ENCODE measurements at regions not wholly inside any gene's neighbourhood (a gene's known extent, or its start where the extent isn't known, plus 50 kb on each side); places are given as distances from the start of the nearest gene placed in this dataset.

- TF ChIP-seq MAX (IDR thresholded peaks at IDR 0.05) (no peak), TAF1 (conservative IDR thresholded peaks at IDR 0.05) (no peak), GABPA (IDR thresholded peaks at IDR 0.05 in 1 of 2, conservative IDR thresholded peaks at IDR 0.05 in 1 of 2) (no peak), CTCF (IDR thresholded peaks at IDR 0.05; ENCODE audit: low read depth, low read length, missing input control) (no peak), YY1 (IDR thresholded peaks at IDR 0.05) (no peak), JUND (IDR thresholded peaks at IDR 0.05) (no peak)
Observed at GRCh38 chr12:111117017-111117416, 196.6 kb upstream of the MYL2 start.
